ENCODE measurements at regions not wholly inside any gene's neighbourhood (a gene's known extent, or its start where the extent isn't known, plus 50 kb on each side); places are given as distances from the start of the nearest gene placed in this dataset.

DNA sequence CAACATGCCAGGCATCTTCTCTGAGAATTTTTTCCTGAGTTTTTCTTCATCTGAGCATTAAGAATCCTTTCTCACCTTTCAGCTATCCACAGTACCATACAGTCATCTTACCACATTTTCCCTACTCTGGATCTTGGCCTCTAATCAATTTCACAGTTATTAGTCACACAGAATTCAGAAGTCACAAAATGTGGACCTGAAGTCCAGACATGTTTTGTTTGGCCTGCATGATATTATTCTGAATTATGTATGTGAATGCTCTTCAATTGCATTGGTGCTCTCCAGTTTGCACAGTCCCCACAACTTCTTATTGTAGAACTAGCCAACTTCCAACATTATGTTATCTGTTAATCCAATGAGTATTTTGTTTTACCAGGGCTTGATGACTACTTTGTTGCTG, 102.3 kb upstream of the GRIA3 start:
- no peak for DNase-seq
- Histone ChIP-seq H3K27ac (no peak overlapping the region), H3K27me3 (peaks cover 0 to 1% of the 10 kb centered on the region in 2 donors), H3K4me1 (no peaks in the 10 kb centered on the region), H3K36me3 (no peaks in the 10 kb centered on the region), H3K9me3 (no peaks in the 10 kb centered on the region), H3K4me3 (no peak overlapping the region)
- intact Hi-C loops (cut with DNase I; ENCODE audit: low total_unique reads): no loop called here
- TF ChIP-seq POLR2A (IDR thresholded peaks at IDR 0.05): no peak
- TF ChIP-seq, protein P1, sequence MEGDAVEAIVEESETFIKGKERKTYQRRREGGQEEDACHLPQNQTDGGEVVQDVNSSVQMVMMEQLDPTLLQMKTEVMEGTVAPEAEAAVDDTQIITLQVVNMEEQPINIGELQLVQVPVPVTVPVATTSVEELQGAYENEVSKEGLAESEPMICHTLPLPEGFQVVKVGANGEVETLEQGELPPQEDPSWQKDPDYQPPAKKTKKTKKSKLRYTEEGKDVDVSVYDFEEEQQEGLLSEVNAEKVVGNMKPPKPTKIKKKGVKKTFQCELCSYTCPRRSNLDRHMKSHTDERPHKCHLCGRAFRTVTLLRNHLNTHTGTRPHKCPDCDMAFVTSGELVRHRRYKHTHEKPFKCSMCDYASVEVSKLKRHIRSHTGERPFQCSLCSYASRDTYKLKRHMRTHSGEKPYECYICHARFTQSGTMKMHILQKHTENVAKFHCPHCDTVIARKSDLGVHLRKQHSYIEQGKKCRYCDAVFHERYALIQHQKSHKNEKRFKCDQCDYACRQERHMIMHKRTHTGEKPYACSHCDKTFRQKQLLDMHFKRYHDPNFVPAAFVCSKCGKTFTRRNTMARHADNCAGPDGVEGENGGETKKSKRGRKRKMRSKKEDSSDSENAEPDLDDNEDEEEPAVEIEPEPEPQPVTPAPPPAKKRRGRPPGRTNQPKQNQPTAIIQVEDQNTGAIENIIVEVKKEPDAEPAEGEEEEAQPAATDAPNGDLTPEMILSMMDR (IDR thresholded peaks at IDR 0.05): no peak

DNA sequence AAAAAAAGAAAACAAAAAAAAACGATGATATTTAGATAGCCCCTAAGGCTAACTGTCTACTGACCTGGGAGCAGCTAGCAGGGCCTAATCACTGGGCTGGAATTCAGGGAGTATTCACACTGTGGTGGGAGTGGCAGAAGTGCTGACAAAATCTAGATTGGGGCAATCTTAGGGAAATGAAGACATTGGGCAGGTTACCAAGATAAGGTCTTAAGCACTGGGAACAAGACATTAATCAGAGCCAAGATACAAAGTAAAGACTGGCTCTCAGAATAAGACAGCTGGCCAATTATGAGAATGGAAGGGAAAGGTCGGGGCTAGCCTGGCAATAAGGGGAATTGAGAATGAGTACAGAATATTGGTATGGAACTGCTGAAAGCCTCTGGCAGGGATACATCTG, 100.2 kb upstream of the GRIA3 start:
- TF ChIP-seq, protein P1 (IDR thresholded peaks at IDR 0.05): no peak
- no peak for TF ChIP-seq POLR2A (IDR thresholded peaks at IDR 0.05)
- Histone ChIP-seq H3K4me3 (no peak overlapping the region), H3K27me3 (peaks cover 0 to 4% of the 10 kb centered on the region in 2 donors), H3K36me3 (no peaks in the 10 kb centered on the region), H3K27ac (no peak overlapping the region), H3K9me3 (no peaks in the 10 kb centered on the region), H3K4me1 (no peaks in the 10 kb centered on the region)
- DNase-seq: no peak
- intact Hi-C loops (cut with DNase I; ENCODE audit: low total_unique reads): no loop called here

DNA sequence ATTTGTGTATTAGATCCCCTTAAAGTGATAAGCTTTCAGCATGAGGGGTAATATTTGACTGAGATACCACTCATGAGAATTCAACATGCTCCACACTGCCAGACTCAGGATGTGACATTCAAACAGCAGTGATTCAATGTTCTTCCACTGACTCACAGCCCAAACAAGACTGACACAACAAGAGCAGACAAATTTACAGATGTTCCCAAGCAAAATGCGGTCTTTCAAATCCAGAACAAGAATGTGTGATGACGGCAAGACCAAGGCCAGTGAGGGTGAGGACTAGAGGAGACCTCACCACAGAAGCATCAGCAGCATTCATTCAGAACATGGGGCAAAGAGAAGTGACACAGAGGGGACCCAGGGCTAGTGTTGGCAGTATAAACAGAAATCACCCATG, 99.3 kb upstream of the GRIA3 start:
- H3K9me3 ChIP-seq: no peaks in the 10 kb centered on the region
- no peak for DNase-seq
- intact Hi-C loops (cut with DNase I; ENCODE audit: low total_unique reads): no loop called here
- H3K27me3 ChIP-seq: peaks cover 0 to 4% of the 10 kb centered on the region in 2 donors
- TF ChIP-seq POLR2A (IDR thresholded peaks at IDR 0.05): no peak
- TF ChIP-seq, protein P1 (IDR thresholded peaks at IDR 0.05): no peak
- no peaks in the 10 kb centered on the region for H3K4me1 ChIP-seq
- no peaks in the 10 kb centered on the region for H3K36me3 ChIP-seq
- no peak overlapping the region for H3K4me3 ChIP-seq
- H3K27ac ChIP-seq: no peak overlapping the region

DNA sequence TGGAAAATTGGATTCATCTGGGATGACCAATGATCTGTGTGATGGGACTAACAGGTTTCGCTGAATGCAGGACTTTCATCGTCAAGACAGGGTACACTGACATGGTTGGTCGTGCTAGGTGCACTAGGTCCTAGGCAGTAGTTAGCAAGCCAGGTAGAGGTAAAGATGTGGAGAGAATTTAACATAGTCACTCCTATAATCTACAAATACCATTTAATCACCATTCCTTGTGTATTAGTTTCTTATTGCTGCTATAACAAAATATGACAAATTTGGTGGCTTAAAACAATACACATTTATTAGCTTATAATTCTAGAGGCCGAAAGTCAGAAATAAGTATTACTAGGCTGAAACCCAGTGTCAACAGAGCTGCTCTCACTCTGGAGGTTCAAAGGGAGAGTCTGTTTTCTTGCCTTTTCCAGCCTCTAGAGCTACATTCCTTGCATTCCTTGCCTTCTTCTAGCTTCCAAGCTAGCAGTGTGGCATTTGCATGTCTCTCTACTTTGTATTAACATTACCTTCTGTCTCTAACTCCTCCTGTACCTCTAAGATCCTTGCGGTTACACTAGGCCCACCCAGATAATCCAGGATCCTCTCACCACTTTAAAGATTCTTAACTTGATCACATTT, 98.7 kb upstream of the GRIA3 start:
- Histone ChIP-seq H3K27ac (no peak overlapping the region), H3K4me3 (no peak overlapping the region), H3K36me3 (no peaks in the 10 kb centered on the region), H3K27me3 (peaks cover 0 to 4% of the 10 kb centered on the region in 2 donors), H3K4me1 (no peaks in the 10 kb centered on the region), H3K9me3 (no peaks in the 10 kb centered on the region)
- TF ChIP-seq, protein P1 (IDR thresholded peaks at IDR 0.05): no peak
- TF ChIP-seq POLR2A (IDR thresholded peaks at IDR 0.05): no peak
- no peak for DNase-seq
- intact Hi-C loops (cut with DNase I; ENCODE audit: low total_unique reads): no loop called here

DNA sequence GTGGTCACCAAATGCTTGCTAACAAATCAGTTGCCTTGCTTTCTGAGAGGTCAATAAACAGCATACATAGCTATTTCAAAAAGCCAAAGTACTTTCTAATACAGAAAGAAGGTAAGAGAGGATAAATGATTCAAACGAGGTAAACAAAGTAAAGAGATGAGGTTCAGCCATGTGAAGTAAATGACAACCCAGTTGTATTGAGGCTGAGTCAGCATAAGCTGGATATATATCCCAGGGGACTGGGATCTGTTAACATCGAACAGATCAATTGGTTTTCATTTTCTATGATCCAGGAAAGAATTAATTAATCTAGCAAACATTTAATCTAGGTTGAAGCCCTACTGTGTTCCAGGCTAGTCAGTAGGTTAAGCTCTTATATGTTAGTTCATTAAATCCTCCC, 97.3 kb upstream of the GRIA3 start:
- Histone ChIP-seq H3K4me3 (no peak overlapping the region), H3K4me1 (no peaks in the 10 kb centered on the region), H3K36me3 (no peaks in the 10 kb centered on the region), H3K9me3 (no peaks in the 10 kb centered on the region), H3K27ac (no peak overlapping the region), H3K27me3 (peaks cover 0 to 4% of the 10 kb centered on the region in 2 donors)
- intact Hi-C loops (cut with DNase I; ENCODE audit: low total_unique reads): no loop called here
- TF ChIP-seq POLR2A (IDR thresholded peaks at IDR 0.05): no peak
- TF ChIP-seq, protein P1 (IDR thresholded peaks at IDR 0.05): no peak
- DNase-seq: no peak
